NCI-H524 treated with DMSO at 0.1 percent for 48 hours (cell line): ENCODE measurements at regions not wholly inside any gene's neighbourhood (a gene's known extent, or its start where the extent isn't known, plus 50 kb on each side); places are given as distances from the start of the nearest gene placed in this dataset.
"Not testable (repeated sequence)": the region's sequence is repeated elsewhere in the genome, so short reads cannot be mapped to it uniquely, and the experiment has no call there.

Source experiments
- DNase-seq: peaks from one replicate; lab custom pipeline; 2025; lab: John Stamatoyannopoulos, UW

GRCh38 chr6:18527836-18528743 lies 140.9 kb downstream of the RNF144B start:
- no peak for DNase-seq

- no peak for DNase-seq
Observed at GRCh38 chr6:18530201-18530600, 143.1 kb downstream of the RNF144B start.

- no peak for DNase-seq
Observed at GRCh38 chr6:18532139-18532538, 145.0 kb downstream of the RNF144B start.

GRCh38 chr6:18533793-18534192 lies 146.6 kb downstream of the RNF144B start:
- DNase-seq: no peak

GRCh38 chr6:18536591-18537055 lies 149.5 kb downstream of the RNF144B start:
- DNase-seq: no peak

GRCh38 chr6:18538315-18538714 lies 151.2 kb downstream of the RNF144B start:
- DNase-seq: no peak

GRCh38 chr6:18543051-18543450 lies 155.9 kb downstream of the RNF144B start:
- DNase-seq: no peak

- not testable (repeated sequence) for DNase-seq
Observed at GRCh38 chr6:18545142-18545541, 158.0 kb downstream of the RNF144B start.

- DNase-seq: no peak
Observed at GRCh38 chr6:18545726-18546125, 158.6 kb downstream of the RNF144B start.

- DNase-seq: no peak
Observed at GRCh38 chr6:18550119-18550518, 163.0 kb downstream of the RNF144B start.

GRCh38 chr6:18551228-18551627 lies 164.1 kb downstream of the RNF144B start:
- no peak for DNase-seq

- DNase-seq: no peak
Observed at GRCh38 chr6:18555750-18556149, 168.6 kb downstream of the RNF144B start.

GRCh38 chr6:18561037-18561750 lies 174.0 kb downstream of the RNF144B start:
- DNase-seq: no peak

GRCh38 chr6:18562726-18563125 lies 175.6 kb downstream of the RNF144B start:
- no peak for DNase-seq

GRCh38 chr6:18564775-18565174 lies 177.6 kb downstream of the RNF144B start:
- DNase-seq: no peak

- no peak for DNase-seq
Observed at GRCh38 chr6:18565231-18565630, 178.1 kb downstream of the RNF144B start.

- DNase-seq: no peak
Observed at GRCh38 chr6:18567380-18567779, 180.2 kb downstream of the RNF144B start.

GRCh38 chr6:18577491-18577890 lies 190.3 kb downstream of the RNF144B start:
- no peak for DNase-seq

- DNase-seq: no peak
Observed at GRCh38 chr6:18579166-18579565, 192.0 kb downstream of the RNF144B start.

GRCh38 chr6:18579869-18580268 lies 192.7 kb downstream of the RNF144B start:
- no peak for DNase-seq

- DNase-seq: no peak
Observed at GRCh38 chr6:18584372-18584771, 197.2 kb downstream of the RNF144B start.

- DNase-seq: no peak
Observed at GRCh38 chr6:18585032-18585573, 198.0 kb downstream of the RNF144B start.

- no peak for DNase-seq
Observed at GRCh38 chr6:18586133-18586532, 199.0 kb downstream of the RNF144B start.
